Chondrocyte (in vitro differentiated cells): ENCODE measurements at regions not wholly inside any gene's neighbourhood (a gene's known extent, or its start where the extent isn't known, plus 50 kb on each side); places are given as distances from the start of the nearest gene placed in this dataset.

Experiments
- DNase-seq: peaks from one replicate; pipeline ENCODE4 v3.0.0; 2021; ENCODE audit warnings: mixed read lengths, low spot score
- H3K27ac Mint-ChIP-seq: one replicate; pipeline ENCODE4 v1.8.0; 2021; ENCODE audit warnings: mild to moderate bottlenecking, moderate library complexity, mixed read lengths; ENCODE audit not compliant: unreplicated experiment
- H3K27me3 Mint-ChIP-seq: 2 replicates; pipeline ENCODE4 v1.8.0; 2021; ENCODE audit warnings: low read depth, mixed read lengths
- H3K36me3 Mint-ChIP-seq: 2 replicates; pipeline ENCODE4 v1.8.0; 2021; ENCODE audit warnings: low read depth, mixed read lengths
- H3K4me1 Mint-ChIP-seq: 2 replicates; pipeline ENCODE4 v1.8.0; 2021; ENCODE audit warnings: low read depth, mild to moderate bottlenecking, mixed read lengths
- H3K4me3 Mint-ChIP-seq: one replicate; pipeline ENCODE4 v1.8.0; 2021; ENCODE audit warnings: mild to moderate bottlenecking, moderate library complexity, mixed read lengths; ENCODE audit not compliant: unreplicated experiment
- H3K9me3 Mint-ChIP-seq: 2 replicates; pipeline ENCODE4 v1.8.0; 2021; ENCODE audit warnings: low read depth, mixed read lengths
- CTCF ChIP-seq: fragments of 200-600 bp; sonication (generic); IDR thresholded peaks from 2 replicates; pipeline ENCODE4 v1.5.0; 2021; ENCODE audit warnings: antibody characterized with exemption, mild to moderate bottlenecking, moderate library complexity

- no peak for DNase-seq
- no peaks in the 10 kb centered on the region for H3K36me3 Mint-ChIP-seq
- no peak for TF ChIP-seq CTCF
- H3K27me3 Mint-ChIP-seq = no peaks in the 10 kb centered on the region
- H3K4me3 Mint-ChIP-seq = no peak overlapping the region
- H3K4me1 Mint-ChIP-seq = no peaks in the 10 kb centered on the region
- H3K27ac Mint-ChIP-seq = no peak overlapping the region
- peaks cover 14% of the 10 kb centered on the region for H3K9me3 Mint-ChIP-seq
Measured at GRCh38 chr14:28488684-28489083, 277.9 kb upstream of the FOXG1 start.

- H3K27ac Mint-ChIP-seq = no peak overlapping the region
- no peaks in the 10 kb centered on the region for H3K4me1 Mint-ChIP-seq
- no peak for TF ChIP-seq CTCF
- no peaks in the 10 kb centered on the region for H3K27me3 Mint-ChIP-seq
- no peak overlapping the region for H3K4me3 Mint-ChIP-seq
- H3K9me3 Mint-ChIP-seq = peaks cover 9% of the 10 kb centered on the region
- no peak for DNase-seq
- no peaks in the 10 kb centered on the region for H3K36me3 Mint-ChIP-seq
Measured at GRCh38 chr14:28493516-28493915, 273.1 kb upstream of the FOXG1 start.

GRCh38 chr14:28494196-28494595 is 272.4 kb upstream of the FOXG1 start:
- no peak for TF ChIP-seq CTCF
- H3K27me3 Mint-ChIP-seq = no peaks in the 10 kb centered on the region
- H3K9me3 Mint-ChIP-seq = peaks cover 9% of the 10 kb centered on the region
- H3K4me1 Mint-ChIP-seq = no peaks in the 10 kb centered on the region
- no peak overlapping the region for H3K27ac Mint-ChIP-seq
- DNase-seq = no peak
- no peak overlapping the region for H3K4me3 Mint-ChIP-seq
- no peaks in the 10 kb centered on the region for H3K36me3 Mint-ChIP-seq

- DNase-seq = no peak
- no peak overlapping the region for H3K27ac Mint-ChIP-seq
- no peaks in the 10 kb centered on the region for H3K4me1 Mint-ChIP-seq
- no peak for TF ChIP-seq CTCF
- H3K27me3 Mint-ChIP-seq = peaks cover 4% of the 10 kb centered on the region
- no peaks in the 10 kb centered on the region for H3K36me3 Mint-ChIP-seq
- H3K9me3 Mint-ChIP-seq = peaks cover 9% of the 10 kb centered on the region
- no peak overlapping the region for H3K4me3 Mint-ChIP-seq
Measured at GRCh38 chr14:28496364-28496763, 270.2 kb upstream of the FOXG1 start.

GRCh38 chr14:28502517-28502916 is 264.1 kb upstream of the FOXG1 start:
- DNase-seq = no peak
- peaks cover 4% of the 10 kb centered on the region for H3K27me3 Mint-ChIP-seq
- no peak overlapping the region for H3K27ac Mint-ChIP-seq
- no peak overlapping the region for H3K4me3 Mint-ChIP-seq
- no peaks in the 10 kb centered on the region for H3K4me1 Mint-ChIP-seq
- peaks cover 16% of the 10 kb centered on the region for H3K9me3 Mint-ChIP-seq
- no peaks in the 10 kb centered on the region for H3K36me3 Mint-ChIP-seq
- no peak for TF ChIP-seq CTCF
